HG03571 (cell line): ENCODE measurements at regions not wholly inside any gene's neighbourhood (a gene's known extent, or its start where the extent isn't known, plus 50 kb on each side); places are given as distances from the start of the nearest gene placed in this dataset.
"Not testable (repeated sequence)": the region's sequence is repeated elsewhere in the genome, so short reads cannot be mapped to it uniquely, and the experiment has no call there.

Experiments
- ATAC-seq: cut with Tn5 transposase; IDR thresholded peaks from one replicate; pipeline ENCODE4 v1.9.1; 2021; ENCODE audit not compliant: unreplicated experiment

DNA sequence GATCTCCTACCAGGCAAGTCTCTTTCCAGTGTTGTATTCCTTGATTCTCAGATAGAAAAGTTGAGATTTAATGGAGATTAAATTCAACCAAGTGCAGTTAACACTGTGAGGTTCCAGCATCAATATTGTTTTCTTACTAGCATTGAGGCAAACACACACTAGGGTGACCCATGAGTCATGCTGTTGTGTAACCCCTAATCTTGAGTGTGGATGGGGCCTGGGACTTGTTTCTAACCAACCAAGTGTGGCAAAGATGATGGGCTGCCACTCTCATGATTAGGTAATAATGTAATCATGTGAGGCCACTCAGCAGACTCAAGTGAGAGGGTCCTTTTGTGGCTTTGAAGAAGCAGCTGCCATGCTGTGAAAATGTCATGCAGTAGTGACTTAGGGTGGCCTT lies 394.2 kb downstream of the IRX2 start:
- no peak for ATAC-seq

DNA sequence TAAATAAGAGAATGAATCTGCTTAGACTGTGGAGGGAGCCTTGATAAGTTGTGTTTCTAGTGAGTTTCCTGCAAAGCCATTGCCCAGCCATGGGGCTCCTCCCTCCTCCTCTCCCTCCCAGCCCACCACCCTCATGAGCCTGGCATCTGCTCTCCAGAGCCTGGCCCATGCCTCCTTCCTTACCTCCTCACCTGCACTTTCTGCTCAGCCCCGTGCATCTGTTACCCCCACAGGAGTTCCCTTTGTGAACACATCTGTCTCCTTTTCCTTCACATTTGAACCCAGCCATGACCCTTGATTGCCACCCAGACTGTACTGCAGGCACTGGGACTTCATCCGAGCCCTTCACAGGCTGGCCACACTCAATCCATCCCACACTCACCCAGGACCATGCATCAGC lies 395.6 kb downstream of the IRX2 start:
- no peak for ATAC-seq

DNA sequence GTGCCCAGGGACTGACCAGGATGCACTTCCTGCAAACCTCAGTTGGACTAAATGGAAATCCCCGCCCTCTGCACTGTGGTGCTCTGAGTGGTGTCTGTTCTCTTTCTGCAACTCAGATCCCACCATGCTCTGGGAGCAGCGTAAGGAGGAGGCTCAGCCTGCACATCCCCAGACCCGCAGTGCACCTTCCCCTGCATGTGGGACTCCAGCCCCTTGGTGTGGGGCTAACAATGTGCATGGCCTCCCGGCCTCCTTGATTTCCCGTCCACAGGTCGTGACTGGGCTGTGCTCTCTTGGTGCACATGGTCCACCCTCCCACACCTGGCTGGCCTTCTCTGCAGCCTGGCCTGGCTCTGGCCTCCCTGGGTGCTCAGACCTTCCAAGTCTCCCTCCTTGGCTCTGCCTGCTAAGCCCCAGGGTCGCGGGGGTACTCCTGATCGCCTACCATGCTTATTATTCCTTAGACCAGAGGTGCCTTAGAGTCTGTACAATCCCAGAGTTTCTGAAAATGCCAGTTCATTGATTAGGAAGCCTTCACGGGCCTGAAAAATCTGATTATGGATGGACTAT lies 397.5 kb downstream of the IRX2 start:
- ATAC-seq, result no peak

DNA sequence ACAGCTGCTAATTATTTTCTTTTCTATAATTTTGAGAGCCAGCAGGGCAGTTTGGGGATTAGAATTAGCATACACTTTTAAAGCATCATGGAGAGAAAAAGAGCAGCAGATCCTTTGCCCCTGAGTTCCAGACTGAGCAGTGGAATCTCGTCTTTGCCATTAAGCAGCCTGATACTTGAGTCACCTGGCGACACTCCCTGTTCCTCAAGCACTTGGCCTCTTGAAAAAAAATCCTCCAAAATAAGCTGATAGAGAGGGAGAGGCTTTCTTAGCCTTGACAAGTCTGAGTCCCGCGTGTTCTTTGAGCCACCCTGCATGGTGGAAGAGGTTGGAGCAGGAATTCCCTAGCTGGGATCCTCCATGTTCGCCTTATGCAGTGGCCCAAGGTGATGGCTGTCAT lies 398.3 kb downstream of the IRX2 start:
- ATAC-seq, result no peak

DNA sequence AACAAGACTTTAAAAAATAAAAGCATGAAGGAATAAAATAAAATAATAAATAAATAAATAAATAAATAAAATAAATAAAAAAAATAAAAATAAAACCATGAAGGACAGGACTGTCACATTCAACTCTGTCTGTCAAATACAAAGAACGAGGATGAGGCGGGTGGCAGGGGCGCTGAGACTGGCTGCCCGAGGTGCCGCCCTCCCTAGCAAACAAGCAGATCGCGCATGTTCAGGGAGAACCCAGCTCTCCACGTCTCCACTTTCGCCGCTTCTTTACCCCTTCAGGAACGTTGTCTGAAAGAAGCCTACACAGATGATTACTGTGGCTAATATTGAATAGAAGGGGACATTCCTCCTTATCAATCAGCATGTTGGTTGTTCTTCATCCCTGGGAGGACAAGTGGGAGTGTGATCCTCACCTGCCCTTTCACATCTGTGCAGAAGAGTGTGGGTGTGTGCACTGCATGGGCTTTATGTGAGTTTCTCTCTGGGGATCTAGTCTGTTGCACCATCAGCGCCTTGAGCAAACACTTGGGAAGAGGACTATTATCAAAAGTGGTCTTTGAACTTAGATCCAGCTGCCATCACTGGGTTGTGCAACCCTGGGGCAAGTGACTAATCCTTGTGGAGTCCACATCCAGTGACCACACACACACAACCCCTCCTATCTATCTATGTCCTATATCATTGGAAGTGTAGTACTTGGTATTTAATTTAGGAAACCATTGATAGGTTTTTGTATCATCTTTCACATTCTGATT lies 399.2 kb downstream of the IRX2 start:
- no peak for ATAC-seq

DNA sequence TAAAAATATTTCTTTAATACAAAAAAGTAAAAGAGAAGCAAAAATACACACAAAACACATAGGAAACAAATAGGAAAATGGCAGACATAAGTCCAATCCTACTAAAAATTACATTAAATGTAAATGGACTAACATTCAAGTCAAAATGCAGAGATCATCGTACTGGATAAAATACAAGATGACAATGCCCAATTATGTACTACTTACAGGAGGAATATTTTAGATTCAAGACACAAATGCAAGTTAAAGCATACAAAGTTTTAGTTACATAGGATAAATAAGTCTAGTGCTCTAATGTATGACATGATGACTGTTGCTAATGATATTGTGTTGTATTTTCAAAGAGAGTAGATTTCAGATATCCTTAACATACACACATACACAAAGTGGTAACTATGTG lies 401.7 kb downstream of the IRX2 start:
- ATAC-seq, result not testable (repeated sequence)

DNA sequence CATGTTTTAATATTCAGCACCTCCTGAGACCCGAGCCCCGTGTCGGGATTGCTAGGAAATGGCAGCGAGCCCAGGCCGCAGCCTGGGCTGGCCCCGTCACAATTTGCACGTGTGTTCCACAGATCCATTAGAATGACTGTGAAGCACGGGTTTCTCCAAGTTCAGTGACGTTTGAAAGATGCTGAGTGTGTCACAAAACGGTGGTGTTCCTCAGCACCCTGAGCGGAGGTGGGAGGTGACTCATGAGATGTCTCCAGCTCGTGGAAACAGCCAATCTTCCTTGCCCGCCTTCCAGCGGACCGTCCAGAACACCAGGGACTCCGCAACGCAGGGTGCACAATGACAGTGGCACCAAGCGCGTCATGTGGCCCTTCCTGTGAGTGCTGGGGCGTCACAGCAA lies 412.8 kb downstream of the IRX2 start:
- no peak for ATAC-seq

DNA sequence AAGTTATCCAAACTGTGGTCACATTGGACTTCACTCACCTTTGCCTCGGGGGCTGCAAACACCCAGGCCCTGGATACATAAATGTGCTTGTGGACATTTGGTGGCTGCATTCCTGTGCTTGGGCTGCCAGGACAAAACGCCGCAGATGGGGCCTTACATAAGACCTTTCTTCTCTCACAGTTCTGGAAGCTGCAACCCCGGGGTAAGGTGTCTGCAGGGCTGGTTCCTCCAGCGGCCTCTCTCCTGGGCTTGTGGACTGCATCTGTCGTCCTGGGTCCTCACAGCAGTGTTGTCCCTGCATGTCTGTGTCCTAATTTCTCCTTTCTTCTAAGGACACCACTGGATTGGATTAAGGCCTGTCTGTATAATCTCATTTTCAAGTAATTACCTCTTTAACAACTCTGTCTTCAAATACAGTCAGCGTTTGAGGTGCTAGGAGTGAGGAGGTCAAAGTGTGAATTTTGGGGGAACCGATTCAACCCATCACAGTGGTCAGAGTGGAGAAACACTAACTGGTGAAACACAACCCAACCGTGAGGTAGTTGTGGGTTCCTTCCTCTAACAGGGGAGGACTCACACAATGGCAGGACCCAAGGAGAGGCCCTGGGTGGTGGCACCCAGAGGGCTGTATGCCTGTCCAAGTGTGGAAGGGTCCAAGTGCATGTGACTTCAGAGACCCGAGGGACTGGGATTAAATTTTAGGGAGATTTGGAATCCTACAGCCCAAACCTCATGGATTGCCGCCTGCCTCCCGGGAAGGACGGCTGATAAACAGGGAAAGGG lies 415.6 kb downstream of the IRX2 start:
- ATAC-seq, result no peak

DNA sequence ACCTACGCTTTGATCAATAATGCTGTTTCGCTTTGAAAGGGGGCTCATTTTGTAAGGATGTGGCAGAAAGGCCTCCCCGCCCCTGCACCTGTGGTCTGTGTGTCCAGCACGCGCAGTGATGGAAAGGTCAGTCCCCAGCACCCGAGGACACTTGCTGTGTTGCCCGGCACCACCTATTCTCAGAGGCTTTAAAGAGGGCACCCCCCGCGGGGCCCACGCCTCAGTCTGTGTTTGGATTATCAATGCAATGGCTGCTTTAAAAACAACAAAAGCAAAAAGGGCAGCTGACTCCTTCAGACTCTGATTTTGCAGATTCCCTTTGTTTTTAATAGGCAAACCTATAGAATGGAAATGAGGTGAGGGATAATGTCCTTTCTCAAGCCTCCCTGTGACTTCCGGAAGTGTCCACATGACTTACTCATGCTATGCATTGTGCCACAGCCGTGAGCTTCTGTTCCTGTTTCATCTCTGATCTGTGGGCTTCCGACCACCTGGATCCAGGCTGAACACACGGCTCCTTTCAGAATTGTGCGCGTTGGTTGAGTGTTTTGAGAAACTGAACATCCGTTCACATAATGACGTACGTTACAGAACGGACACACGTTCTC lies 416.2 kb downstream of the IRX2 start:
- ATAC-seq, result no peak

DNA sequence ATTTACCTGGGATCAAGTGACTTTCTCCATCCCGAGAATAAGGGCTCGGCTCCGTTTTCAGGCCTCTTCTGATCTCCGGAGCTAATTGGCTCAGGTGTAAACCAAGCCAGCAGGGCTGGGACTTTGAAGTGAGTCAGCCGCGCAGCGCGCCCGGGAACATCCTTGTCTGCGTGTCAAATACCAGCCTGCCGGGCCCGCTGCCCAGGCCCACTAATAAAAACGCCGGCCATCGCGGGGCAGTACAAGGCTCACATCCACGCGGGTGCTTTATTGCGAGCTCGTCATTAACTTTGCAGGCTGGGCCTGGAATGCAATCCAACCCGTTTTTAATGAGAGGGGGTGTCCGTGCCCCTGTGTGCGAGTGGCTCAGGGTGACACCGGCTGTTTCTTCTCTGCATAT lies 416.8 kb downstream of the IRX2 start:
- no peak for ATAC-seq

DNA sequence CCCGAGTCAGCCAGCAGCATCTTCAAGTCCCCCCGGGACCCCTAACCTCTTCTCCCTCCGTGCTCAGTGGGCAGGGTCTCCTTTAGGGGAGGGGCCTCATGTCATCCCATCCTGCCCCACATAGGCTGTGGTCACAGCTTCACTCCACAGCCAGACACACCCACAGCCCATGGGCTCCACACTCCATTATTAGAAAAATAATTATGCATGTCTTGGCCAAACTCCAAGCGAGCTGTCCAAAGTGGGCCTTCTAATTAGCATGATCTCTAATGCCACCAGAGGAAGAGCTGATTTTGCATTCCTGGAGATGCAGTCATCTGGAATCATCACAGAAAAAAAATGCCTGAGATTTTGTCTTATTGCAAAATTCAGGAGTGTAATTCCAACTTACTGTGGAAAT lies 418.2 kb downstream of the IRX2 start:
- ATAC-seq, result no peak

DNA sequence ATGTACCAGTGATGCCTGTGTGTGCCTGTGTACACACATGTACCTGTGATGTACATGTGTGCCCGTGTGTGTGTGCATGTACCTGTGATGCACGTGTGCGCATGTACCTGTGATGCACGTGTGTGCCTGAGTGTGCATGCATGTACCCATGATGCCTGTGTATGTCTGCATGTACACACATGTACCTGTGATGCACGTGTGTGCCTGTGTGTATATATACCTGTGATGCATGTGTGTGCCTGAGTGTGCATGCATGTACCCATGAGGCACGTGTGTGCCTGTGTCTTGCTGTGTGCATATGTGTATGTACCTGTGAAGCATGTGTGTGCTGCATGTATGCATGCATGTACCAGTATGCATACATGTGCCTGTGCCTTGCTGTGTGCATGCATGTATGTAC lies 419.0 kb downstream of the IRX2 start:
- no peak for ATAC-seq

DNA sequence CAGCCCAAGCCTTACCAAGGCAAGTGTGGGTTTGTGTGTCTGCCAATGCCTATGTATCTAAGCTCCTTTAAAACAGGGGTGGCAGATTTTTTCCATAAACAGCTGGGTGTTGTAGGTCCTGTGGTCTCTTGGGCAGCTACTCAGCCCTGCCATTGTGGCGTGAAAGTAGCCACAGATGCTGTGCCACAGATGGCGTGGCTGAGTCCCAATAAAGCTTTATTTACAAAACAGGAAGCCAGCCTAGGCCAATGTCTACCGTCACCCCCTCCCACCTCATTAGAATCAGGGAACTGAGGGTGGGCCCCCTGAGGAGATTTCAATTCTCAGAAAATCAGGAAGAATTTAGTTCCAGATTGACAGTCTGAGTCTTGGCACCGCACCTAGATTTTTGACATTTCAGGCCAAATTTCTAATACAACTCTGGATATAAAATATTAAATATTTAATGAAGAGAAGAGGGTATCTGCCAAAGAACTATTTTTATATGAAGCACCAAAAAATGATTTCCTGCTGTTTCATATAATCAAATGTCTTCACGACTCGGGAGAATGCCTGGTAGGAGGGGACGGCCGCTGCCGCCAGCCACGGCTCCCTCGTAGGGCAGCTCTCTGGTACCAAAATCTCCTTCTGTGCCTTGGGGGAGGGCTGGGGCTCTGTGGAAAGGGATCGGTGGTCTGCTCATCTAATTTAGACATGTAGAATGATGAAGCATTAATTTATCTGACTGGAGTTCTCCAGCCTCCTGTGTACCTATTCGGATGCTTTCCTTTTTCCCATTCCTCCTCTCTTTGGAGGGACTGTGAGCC lies 420.9 kb downstream of the IRX2 start:
- ATAC-seq, result no peak

DNA sequence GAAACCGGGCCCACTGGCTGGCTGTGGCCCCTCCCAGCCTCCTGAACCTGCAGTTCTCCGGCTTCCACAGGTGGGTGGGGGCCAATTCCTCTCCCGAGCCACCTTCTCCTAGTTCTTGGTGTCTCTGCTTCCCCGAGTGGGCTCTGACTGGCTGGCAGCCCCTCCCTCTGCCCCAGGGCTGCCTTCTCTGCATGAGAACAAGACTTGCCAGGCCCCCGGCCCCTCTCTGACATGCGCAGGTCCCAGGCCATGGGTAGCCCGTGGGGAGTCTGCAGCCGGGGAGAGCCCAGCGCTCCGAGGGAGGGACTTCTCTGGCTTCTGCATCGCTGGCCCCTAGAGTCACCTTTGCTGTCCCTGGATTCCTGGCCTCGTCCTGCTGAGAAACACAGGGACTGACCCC lies 421.7 kb downstream of the IRX2 start:
- no peak for ATAC-seq

DNA sequence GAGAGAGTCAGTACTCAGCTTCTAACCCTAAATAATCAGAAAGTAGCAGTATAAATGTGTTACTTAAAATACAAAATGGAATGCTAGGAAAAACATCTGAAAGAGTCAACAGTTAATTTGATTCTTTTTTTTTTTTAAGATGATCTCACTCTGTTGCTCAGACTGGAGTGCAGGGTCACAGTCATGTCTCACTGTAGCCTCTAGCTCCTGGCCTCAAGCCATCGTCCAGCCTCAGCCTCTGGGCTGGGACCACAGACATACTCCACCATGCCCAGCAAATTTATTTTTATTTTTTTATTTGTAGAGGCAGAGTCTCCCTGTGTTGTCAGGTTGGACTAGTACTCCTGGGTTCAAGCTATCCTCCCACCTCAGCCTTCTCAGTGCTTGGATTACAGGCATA lies 424.9 kb downstream of the IRX2 start:
- ATAC-seq, result no peak

DNA sequence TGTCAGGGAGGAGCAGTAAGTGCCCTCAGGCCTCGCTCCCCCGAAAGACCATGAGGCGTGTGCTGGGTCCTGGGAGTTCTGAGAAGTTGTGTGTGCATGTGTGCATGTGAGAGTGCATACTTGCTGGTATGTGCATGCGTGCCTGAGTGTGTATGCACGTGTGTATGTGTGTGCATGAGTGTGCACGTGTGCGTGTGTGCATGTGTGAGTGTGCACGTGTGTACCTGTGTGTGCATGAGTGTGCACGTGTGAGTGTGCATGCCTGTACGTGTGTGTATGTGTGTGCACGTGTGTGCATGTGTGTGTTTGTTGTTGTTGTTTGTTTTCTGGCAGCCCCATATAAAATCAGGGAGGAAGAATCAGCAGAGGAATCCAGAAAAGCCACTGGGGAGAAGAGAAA lies 426.7 kb downstream of the IRX2 start:
- ATAC-seq, result no peak

DNA sequence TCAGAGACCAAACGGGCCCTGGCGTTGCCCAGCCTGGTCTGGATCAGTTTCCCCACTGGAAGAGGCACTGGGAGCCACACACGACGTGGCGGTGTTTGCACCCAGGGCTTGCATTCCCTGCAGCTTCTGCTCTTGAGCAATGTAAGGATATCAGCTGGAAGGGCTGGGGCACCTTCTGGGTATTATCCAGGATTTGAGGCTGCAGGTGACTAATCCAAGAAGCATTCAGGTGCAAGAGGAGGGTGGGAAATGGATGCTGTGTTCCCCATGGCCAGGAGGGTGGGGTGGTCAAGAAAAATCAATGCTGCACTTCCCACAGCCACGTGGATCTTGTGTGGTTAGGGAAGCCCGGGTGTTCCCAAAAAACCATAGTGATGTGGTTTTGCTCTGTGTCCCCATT lies 430.9 kb downstream of the IRX2 start:
- no peak for ATAC-seq

DNA sequence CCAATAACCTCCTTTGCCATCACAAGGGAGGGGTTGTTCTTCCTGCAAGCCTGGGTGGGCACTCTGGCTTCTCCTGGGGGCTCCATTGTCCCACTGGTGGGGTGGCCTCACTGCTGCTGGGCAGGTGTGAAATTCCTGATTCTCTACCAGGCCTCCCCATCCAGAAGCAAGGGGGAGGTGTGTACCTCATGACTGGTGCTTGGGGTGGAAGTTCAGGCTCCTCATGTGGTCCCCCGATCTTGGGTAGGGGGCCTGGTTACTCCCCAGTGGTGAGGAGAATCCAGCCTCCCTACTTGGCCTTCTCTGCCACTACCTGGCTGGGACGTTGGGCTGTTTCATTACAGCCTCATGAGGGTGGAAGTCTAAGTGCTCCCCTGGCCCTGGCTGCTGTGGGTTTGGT lies 433.9 kb downstream of the IRX2 start:
- ATAC-seq, result no peak

DNA sequence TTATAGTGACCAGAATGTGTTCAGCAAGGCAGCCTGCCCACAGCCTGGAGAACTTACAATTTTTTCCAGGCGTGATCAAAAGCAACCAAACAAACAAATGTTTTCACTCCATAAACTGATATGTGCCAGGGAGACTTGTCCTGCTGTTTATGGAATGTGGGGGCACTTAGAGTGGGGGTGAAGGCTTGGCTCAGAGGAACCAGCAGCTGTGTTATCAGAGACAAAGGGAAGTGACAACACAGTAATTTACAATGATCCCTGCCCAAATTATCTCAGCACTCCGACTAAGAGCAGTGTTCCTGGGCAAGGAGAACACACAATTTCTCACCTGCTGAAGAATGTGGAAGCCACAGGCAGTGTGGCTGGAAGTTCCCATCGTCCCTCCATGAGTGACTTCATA lies 429.1 kb upstream of the IRX4 start:
- no peak for ATAC-seq

DNA sequence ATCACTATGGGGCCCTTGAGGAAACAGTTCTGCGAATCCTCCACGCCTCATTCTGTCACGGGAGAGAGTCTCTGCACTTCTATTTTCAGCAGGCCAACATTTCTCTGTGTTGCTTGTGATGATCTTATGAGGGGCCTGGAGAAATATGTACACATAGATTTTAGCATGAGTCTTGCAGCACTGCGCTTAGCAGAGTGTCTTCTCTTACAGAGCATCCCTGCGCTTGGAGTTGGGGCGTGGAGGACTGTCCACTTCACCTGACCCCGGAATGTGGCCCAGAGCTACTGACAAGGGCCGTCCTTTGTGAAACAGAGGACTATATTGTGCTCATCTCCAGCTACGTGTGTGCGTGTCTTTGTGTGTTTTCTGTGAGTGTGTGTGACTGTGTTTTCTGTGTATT lies 428.2 kb upstream of the IRX4 start:
- no peak for ATAC-seq

DNA sequence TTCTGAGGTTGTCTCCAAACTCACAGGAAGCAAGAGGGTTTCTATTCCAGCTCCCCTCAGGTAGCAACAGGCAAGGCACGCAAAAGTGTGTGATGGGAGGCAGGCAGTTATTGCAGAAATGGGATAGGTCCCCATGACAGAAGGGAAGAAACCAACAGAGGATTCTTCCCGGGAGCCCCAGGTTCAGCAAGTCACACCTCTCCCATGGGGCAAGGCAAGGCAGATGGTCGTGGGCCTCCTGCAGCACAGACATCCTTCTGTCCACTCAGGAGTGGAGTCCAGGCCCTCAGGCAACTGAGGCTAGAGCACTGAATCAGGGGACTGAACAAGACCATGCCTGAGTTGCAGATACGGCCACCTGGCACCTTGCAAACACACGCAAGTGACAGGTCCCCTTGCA lies 424.9 kb upstream of the IRX4 start:
- no peak for ATAC-seq
